Bronchial epithelial cell (primary cell): ENCODE measurements at regions not wholly inside any gene's neighbourhood (a gene's known extent, or its start where the extent isn't known, plus 50 kb on each side); places are given as distances from the start of the nearest gene placed in this dataset.

ENCODE experiments used
- DNase-seq: peaks from one replicate; pipeline ENCODE4 v3.0.0-alpha.2; 2010; ENCODE audit warnings: low read depth
- FAIRE-seq: peaks from 2 replicates; lab custom pipeline; 2011; peaks lifted over from hg19 to GRCh38; lab: Jason Lieb, UNC
- H3K27me3 ChIP-seq: 2 replicates; pipeline ENCODE4 v1.5.1; 2011; ENCODE audit warnings: low read length; ENCODE audit not compliant: control insufficient read depth, insufficient read depth
- H3K36me3 ChIP-seq: 2 replicates; pipeline ENCODE4 v1.5.1; 2011; ENCODE audit warnings: low read length; ENCODE audit not compliant: control insufficient read depth, insufficient read depth
- H3K4me3 ChIP-seq: 2 replicates; pipeline ENCODE4 v1.5.1; 2011; ENCODE audit warnings: mild to moderate bottlenecking, low read depth, low read length, control low read depth
- TF ChIP-seq, protein P1 (sequence below): IDR thresholded peaks from 2 replicates; pipeline ENCODE4 v1.5.1; 2011; ENCODE audit warnings: mild to moderate bottlenecking, moderate library complexity, low read length, control low read depth, inconsistent platforms; ENCODE audit not compliant: insufficient read depth, severe bottlenecking

DNA sequence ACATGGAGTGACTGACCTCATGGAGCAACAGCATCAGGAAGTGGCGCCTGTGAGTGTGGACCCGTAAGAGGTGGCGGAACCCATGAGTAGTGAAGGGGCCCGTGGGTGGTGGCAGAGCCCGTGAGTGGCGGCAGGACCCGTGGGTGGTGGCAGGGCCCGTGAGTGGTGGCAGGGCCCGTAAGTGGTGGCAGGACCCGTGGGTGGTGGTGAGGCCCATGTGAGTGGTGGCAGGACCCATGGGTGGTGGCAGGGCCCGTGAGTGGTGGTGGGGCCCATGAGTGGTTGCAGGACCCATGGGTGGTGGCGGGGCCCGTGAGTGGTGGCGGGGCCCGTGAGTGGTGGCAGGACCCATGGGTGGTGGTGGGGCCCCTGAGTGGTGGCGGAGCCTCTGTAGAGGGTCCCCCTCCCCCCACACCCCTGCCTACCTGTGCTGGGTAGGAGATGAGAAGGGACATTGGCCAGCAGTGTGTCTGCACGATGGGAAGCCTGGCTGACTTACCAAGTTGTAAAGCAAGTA is 407.7 kb upstream of the SALL3 start:
- DNase-seq (no peak), FAIRE-seq (no peak)
- H3K36me3 ChIP-seq, result no peaks in the 10 kb centered on the region
- TF ChIP-seq, protein P1, sequence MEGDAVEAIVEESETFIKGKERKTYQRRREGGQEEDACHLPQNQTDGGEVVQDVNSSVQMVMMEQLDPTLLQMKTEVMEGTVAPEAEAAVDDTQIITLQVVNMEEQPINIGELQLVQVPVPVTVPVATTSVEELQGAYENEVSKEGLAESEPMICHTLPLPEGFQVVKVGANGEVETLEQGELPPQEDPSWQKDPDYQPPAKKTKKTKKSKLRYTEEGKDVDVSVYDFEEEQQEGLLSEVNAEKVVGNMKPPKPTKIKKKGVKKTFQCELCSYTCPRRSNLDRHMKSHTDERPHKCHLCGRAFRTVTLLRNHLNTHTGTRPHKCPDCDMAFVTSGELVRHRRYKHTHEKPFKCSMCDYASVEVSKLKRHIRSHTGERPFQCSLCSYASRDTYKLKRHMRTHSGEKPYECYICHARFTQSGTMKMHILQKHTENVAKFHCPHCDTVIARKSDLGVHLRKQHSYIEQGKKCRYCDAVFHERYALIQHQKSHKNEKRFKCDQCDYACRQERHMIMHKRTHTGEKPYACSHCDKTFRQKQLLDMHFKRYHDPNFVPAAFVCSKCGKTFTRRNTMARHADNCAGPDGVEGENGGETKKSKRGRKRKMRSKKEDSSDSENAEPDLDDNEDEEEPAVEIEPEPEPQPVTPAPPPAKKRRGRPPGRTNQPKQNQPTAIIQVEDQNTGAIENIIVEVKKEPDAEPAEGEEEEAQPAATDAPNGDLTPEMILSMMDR, result no peak
- H3K4me3 ChIP-seq, result no peak overlapping the region
- no peaks in the 10 kb centered on the region for H3K27me3 ChIP-seq

DNA sequence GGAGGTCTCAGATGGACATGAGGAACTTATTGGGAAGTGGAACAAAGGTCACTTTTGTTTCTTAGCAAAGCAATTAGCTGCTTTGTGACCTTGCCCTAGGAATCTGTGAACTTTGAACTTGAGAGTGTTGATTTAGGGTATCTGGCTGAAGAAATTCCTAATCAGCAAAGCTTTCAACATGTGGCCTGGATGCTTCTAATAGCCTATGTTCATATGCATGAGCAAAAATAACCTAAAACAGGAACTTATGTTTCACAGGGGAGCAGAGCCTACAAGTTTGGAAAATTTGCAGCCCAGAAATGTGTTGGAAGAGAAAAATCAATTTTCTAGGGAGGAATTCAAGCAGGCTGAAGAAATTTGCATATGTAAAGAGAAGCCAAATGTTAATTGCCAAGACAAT is 405.8 kb upstream of the SALL3 start:
- TF ChIP-seq, protein P1, result no peak
- Histone ChIP-seq H3K36me3 (no peaks in the 10 kb centered on the region), H3K4me3 (no peak overlapping the region), H3K27me3 (no peaks in the 10 kb centered on the region)
- FAIRE-seq, result no peak
- DNase-seq, result no peak

DNA sequence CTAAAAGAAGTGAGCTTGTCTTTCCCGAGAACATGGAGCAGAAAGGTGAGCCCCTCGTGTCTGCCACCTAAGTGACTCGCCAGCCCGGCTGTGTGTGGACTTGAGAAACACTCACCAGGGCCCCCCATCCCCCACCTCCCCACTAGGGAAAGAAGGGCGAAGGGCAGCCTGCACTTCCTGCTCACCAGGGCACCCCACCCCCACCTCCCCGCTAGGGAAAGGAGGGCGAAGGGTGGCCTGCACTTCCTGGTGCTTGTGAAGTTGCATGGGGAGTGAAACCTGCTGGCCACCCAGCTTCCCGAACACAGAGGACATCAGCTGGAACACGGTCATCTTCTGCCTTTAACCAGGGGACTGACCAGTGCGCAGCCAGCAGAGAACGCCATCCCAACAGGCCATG is 402.7 kb upstream of the SALL3 start:
- TF ChIP-seq, protein P1, result no peak
- Histone ChIP-seq H3K36me3 (no peaks in the 10 kb centered on the region), H3K4me3 (no peak overlapping the region), H3K27me3 (no peaks in the 10 kb centered on the region)
- no peak for DNase-seq
- FAIRE-seq, result no peak

DNA sequence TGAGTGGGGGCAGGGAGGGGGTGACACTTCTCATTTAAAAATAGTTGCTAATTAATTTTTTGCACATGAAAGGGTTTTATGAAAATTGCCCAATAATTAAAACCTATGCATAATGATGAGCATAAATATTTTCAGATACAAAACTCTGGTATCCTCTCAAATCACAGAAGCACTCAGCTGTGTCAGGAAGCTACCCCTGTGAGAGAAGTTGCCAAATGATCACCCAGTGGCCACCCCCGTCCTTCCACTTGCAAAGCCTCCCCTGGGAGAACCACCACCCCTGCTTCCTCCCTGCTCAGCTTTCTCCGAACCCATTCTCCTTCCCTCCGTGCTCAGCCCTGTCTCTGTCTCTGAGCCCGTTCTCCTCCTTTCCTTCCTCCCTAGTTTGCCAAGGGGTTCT is 400.2 kb upstream of the SALL3 start:
- DNase-seq (no peak), FAIRE-seq (no peak)
- Histone ChIP-seq H3K4me3 (no peak overlapping the region), H3K36me3 (no peaks in the 10 kb centered on the region), H3K27me3 (no peaks in the 10 kb centered on the region)
- TF ChIP-seq, protein P1, result no peak

DNA sequence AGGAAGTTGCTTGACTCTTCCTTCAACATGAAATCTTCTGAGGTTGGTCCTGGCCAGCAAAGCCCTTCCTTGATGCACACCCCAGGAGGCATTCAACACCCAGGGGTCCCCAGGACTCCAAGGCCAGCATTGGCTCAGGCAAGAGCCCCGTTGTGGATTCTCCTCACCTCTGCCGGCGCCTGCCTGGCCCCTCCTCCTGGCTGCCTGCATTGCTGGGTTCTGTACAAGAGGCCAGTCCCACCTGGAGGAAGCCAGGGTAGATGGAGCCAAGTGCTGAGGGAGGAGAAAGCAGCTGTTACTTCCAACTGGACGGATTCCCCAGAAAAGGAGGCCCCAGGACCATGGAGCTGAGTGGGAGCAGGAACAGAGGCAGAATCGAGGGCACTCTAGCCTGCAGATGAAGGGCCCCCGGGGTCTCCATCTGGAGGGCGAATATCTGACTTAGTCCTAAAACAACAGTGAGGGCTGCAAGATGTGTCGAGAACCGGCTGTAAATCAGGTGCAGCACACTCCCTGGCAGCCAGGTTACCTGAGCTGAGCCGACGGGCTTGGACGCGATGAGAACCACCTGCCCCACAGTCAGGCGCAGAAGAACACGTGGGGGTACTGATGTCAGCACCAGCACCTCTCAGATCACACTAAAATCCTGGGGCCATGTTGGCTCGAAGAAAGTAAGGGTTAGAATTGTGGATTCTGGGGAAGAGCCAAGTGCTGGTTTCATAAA is 399.6 kb upstream of the SALL3 start:
- DNase-seq (no peak), FAIRE-seq (no peak)
- Histone ChIP-seq H3K27me3 (no peaks in the 10 kb centered on the region), H3K36me3 (no peaks in the 10 kb centered on the region), H3K4me3 (no peak overlapping the region)
- TF ChIP-seq, protein P1, result no peak
